ENCODE measurements at regions not wholly inside any gene's neighbourhood (a gene's known extent, or its start where the extent isn't known, plus 50 kb on each side); places are given as distances from the start of the nearest gene placed in this dataset.

DNA sequence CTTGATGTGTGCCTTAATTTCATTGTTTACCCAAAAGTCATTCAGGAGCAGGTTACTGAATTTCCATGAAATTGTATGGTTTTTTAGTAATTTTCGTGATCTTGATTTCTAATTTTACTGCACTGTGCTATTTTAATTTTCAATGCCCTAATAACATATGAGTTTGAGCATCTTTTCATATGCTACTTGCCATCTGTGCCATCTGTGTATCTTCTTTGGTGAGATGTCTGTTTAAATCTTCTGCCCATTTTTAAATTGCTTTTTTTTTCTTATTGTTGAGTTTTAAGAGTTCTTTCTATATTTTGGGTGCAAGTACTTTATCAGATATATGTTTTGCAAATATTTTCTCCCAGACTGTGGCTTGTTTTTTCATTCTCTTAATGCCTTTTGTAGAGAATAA lies 165.9 kb downstream of the ST6GAL2 start:
- Histone ChIP-seq H3K4me3 (no peak overlapping the region), H3K4me1 (no peaks in the 10 kb centered on the region), H3K9me3 (no peaks in the 10 kb centered on the region), H3K36me3 (no peaks in the 10 kb centered on the region), H3K27me3 (no peaks in the 10 kb centered on the region), H3K27ac (no peak overlapping the region)
- TF ChIP-seq POLR2A (IDR thresholded peaks at IDR 0.05): no peak
- TF ChIP-seq POLR2AphosphoS5 (IDR thresholded peaks at IDR 0.05; ENCODE audit: insufficient read depth in 1 of 2, low read depth in 1 of 2): no peak
- TF ChIP-seq, protein P1, sequence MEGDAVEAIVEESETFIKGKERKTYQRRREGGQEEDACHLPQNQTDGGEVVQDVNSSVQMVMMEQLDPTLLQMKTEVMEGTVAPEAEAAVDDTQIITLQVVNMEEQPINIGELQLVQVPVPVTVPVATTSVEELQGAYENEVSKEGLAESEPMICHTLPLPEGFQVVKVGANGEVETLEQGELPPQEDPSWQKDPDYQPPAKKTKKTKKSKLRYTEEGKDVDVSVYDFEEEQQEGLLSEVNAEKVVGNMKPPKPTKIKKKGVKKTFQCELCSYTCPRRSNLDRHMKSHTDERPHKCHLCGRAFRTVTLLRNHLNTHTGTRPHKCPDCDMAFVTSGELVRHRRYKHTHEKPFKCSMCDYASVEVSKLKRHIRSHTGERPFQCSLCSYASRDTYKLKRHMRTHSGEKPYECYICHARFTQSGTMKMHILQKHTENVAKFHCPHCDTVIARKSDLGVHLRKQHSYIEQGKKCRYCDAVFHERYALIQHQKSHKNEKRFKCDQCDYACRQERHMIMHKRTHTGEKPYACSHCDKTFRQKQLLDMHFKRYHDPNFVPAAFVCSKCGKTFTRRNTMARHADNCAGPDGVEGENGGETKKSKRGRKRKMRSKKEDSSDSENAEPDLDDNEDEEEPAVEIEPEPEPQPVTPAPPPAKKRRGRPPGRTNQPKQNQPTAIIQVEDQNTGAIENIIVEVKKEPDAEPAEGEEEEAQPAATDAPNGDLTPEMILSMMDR (IDR thresholded peaks at IDR 0.05): no peak
- intact Hi-C loops (cut with DNase I): no loop called here
- no peak for DNase-seq (ENCODE audit: extremely low spot score in 2 of 2)

DNA sequence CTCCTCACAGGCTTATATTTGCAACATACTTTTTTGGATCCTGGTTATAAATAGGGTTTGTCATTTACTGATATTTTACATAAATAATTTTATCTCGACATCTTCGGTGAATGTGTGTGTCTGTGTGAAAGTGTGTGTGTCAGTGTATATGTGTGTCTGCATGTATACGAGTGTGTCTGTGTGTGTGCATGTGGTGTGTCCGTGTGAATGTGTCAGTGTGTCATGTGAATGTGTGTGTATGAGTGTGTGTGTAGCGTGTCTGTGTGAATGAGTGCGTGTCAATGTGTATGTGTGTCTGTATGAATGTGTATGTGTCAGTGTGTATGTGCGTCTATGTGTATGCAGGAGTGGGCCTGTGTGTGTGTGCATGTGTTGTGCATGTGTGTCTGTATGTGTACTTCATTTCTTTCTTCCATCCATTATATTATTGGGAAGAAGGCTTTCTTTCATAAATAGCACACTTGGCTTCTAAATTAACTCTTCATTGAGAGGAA lies 161.6 kb downstream of the ST6GAL2 start:
- H3K9me3 ChIP-seq: no peaks in the 10 kb centered on the region
- H3K4me3 ChIP-seq: no peak overlapping the region
- DNase-seq (ENCODE audit: extremely low spot score in 2 of 2): no peak
- no peaks in the 10 kb centered on the region for H3K27me3 ChIP-seq
- no peaks in the 10 kb centered on the region for H3K4me1 ChIP-seq
- intact Hi-C loops (cut with DNase I): no loop called here
- no peak for TF ChIP-seq POLR2A (IDR thresholded peaks at IDR 0.05)
- TF ChIP-seq POLR2AphosphoS5 (IDR thresholded peaks at IDR 0.05; ENCODE audit: insufficient read depth in 1 of 2, low read depth in 1 of 2): no peak
- TF ChIP-seq, protein P1 (IDR thresholded peaks at IDR 0.05): no peak
- no peak overlapping the region for H3K27ac ChIP-seq
- H3K36me3 ChIP-seq: no peaks in the 10 kb centered on the region

DNA sequence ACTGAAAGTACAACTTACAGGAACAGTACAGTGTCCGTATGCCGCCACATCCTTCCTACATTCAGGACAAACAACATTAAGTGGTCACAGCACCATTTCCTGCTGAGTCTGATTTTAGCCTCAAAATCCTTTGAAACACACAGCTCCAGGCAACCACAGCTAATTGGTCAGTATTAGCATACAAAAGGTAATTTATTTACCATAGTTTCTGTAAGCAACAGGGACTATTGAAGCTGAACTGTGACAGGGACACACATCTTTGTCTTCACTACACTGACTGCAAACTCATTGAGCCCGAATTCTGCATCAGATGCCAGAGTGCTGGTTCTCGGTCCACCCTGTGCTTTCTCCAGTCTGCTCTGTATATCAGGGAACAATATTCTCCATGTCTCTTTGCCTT lies 151.8 kb downstream of the ST6GAL2 start:
- TF ChIP-seq POLR2AphosphoS5 (IDR thresholded peaks at IDR 0.05; ENCODE audit: insufficient read depth in 1 of 2, low read depth in 1 of 2): no peak
- TF ChIP-seq, protein P1 (IDR thresholded peaks at IDR 0.05): no peak
- no peak for TF ChIP-seq POLR2A (IDR thresholded peaks at IDR 0.05)
- no peaks in the 10 kb centered on the region for H3K9me3 ChIP-seq
- H3K27ac ChIP-seq: no peak overlapping the region
- DNase-seq (ENCODE audit: extremely low spot score in 2 of 2): no peak
- H3K27me3 ChIP-seq: no peaks in the 10 kb centered on the region
- H3K36me3 ChIP-seq: no peaks in the 10 kb centered on the region
- H3K4me1 ChIP-seq: no peaks in the 10 kb centered on the region
- intact Hi-C loops (cut with DNase I): no loop called here
- no peak overlapping the region for H3K4me3 ChIP-seq

DNA sequence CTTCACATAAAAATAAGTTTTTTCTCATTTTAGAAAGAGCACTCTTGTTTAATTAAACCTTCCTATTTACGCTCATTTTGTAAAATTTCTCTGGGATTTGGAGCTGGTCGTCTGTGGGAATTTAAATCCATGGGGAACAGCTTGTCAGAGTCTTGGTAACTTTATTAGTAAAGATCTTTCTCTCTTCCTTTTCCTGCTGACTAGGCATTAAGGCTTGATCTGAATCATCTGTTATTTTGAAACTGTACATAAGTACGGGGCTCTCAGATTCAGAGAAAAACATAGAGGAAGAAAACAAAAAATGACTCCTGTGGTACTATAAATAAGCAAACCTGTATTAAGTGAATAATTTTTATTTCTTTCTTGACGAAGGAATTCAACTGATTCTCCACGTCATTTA lies 150.2 kb downstream of the ST6GAL2 start:
- no peaks in the 10 kb centered on the region for H3K36me3 ChIP-seq
- no peak for DNase-seq (ENCODE audit: extremely low spot score in 2 of 2)
- intact Hi-C loops (cut with DNase I): no loop called here
- no peaks in the 10 kb centered on the region for H3K9me3 ChIP-seq
- H3K4me3 ChIP-seq: no peak overlapping the region
- H3K27ac ChIP-seq: no peak overlapping the region
- no peak for TF ChIP-seq POLR2AphosphoS5 (IDR thresholded peaks at IDR 0.05; ENCODE audit: insufficient read depth in 1 of 2, low read depth in 1 of 2)
- TF ChIP-seq POLR2A (IDR thresholded peaks at IDR 0.05): no peak
- TF ChIP-seq, protein P1 (IDR thresholded peaks at IDR 0.05): no peak
- no peaks in the 10 kb centered on the region for H3K27me3 ChIP-seq
- no peaks in the 10 kb centered on the region for H3K4me1 ChIP-seq

DNA sequence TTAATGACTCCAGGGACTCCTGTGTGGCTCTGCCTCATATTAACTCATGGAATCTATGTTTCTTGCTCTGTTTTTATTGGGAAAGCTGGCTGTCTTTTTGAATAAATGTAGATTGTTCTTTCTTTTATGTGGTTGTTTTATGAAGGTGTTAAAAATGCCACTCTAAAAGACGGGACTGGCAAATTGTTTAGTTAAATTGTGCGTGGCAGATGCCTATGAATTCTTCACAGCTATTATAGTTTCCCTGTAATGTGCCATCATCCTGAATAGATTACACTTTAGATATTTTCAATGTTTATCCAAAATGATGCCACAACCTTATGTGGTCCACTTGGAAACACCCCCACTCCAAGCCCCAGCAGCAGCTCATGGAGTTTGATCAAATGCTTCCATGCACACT lies 149.7 kb downstream of the ST6GAL2 start:
- Histone ChIP-seq H3K4me1 (no peaks in the 10 kb centered on the region), H3K27me3 (no peaks in the 10 kb centered on the region), H3K9me3 (no peaks in the 10 kb centered on the region), H3K36me3 (no peaks in the 10 kb centered on the region), H3K27ac (no peak overlapping the region), H3K4me3 (no peak overlapping the region)
- TF ChIP-seq, protein P1 (IDR thresholded peaks at IDR 0.05): no peak
- no peak for TF ChIP-seq POLR2AphosphoS5 (IDR thresholded peaks at IDR 0.05; ENCODE audit: insufficient read depth in 1 of 2, low read depth in 1 of 2)
- no peak for TF ChIP-seq POLR2A (IDR thresholded peaks at IDR 0.05)
- no peak for DNase-seq (ENCODE audit: extremely low spot score in 2 of 2)
- intact Hi-C loops (cut with DNase I): no loop called here
